ENCODE measurements at regions not wholly inside any gene's neighbourhood (a gene's known extent, or its start where the extent isn't known, plus 50 kb on each side); places are given as distances from the start of the nearest gene placed in this dataset.

DNA sequence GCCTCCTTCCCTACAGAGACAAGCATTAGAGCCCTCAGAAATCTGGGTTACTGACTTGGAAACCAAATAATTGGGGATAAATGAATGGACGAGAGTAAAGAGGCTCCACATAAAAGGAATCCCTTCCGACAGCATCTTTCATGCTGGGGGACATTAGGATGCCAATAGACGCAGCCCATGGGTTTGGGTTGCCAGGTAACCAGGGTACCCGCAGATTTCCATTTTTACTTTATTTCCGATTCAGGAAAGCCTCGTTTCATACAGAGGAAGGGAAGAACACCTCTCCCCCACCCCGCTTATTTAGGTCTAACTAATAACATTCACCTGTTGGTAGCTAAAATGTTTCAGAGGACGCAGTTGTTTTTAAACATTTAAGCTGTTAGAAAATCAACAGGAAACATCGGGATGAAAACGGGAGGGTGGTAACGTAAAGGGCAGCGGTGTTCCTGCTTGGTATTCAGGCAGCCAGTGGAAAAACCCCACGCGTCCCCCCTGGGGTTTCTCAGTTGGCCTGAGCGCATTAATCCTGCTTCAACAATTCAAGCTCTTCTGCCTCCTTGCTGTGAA, 179.5 kb downstream of the YTHDC2 start:
- H3K27ac Mint-ChIP-seq (ENCODE audit: low read depth, unreplicated experiment) = no peak overlapping the region
- H3K4me1 Mint-ChIP-seq (ENCODE audit: insufficient read depth, unreplicated experiment) = no peaks in the 10 kb centered on the region
- intact Hi-C loops (cut with micrococcal nuclease) = no loop called here
- no peak overlapping the region for H3K4me3 Mint-ChIP-seq (ENCODE audit: unreplicated experiment)
- no peak for DNase-seq (ENCODE audit: unreplicated experiment)
- ChIA-PET CTCF (interaction anchor here (0.6 kb wide), 1 partner anchor 13 kb away, joined by 3 read pairs; no protein-coding TSS in a partner anchor), POLR2A (no interaction called here)
- H3K36me3 Mint-ChIP-seq (ENCODE audit: insufficient read depth, unreplicated experiment) = no peaks in the 10 kb centered on the region
- no peaks in the 10 kb centered on the region for H3K9me3 Mint-ChIP-seq (ENCODE audit: unreplicated experiment)
- no TSS peak for BruUV-seq (replicated peaks)
- H3K27me3 Mint-ChIP-seq (ENCODE audit: insufficient read depth, unreplicated experiment) = peaks cover 69% of the 10 kb centered on the region
- no peak for TF ChIP-seq CTCF (IDR thresholded peaks at IDR 0.05; ENCODE audit: unreplicated experiment)

GRCh38 chr5:113693701-113694100, 180.2 kb downstream of the YTHDC2 start:
- no peak for TF ChIP-seq CTCF (IDR thresholded peaks at IDR 0.05; ENCODE audit: unreplicated experiment)
- intact Hi-C loops (cut with micrococcal nuclease) = no loop called here
- no peak for DNase-seq (ENCODE audit: unreplicated experiment)
- Mint-ChIP-seq H3K36me3 (ENCODE audit: insufficient read depth, unreplicated experiment) (no peaks in the 10 kb centered on the region), H3K4me1 (ENCODE audit: insufficient read depth, unreplicated experiment) (no peaks in the 10 kb centered on the region), H3K9me3 (ENCODE audit: unreplicated experiment) (no peaks in the 10 kb centered on the region), H3K27ac (ENCODE audit: low read depth, unreplicated experiment) (no peak overlapping the region), H3K27me3 (ENCODE audit: insufficient read depth, unreplicated experiment) (peaks cover 67% of the 10 kb centered on the region), H3K4me3 (ENCODE audit: unreplicated experiment) (no peak overlapping the region)
- POLR2A ChIA-PET = no interaction called here
- BruUV-seq (replicated peaks) = no TSS peak
- CTCF ChIA-PET = interaction anchor here (0.6 kb wide), 1 partner anchor 13 kb away, joined by 3 read pairs; no protein-coding TSS in a partner anchor

DNA sequence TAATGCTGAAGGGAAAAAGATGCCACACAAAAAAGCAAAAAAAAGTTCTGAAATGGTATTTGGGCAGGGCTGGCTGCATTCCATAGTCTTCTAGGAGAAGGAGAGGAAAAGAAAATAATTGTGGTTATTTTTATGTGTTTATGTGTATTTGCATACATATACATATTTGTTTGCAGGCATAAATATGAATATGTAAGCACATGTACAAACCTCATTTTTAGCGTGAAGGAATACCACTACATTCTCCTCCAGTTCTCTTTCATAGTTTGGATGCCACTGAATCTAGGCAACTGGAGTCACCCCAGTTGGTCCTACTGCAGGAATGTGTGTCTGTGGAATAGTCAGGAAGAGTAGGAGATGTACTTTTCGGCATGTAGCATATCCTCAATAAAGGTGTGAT, 181.1 kb downstream of the YTHDC2 start:
- no peak overlapping the region for H3K4me3 Mint-ChIP-seq (ENCODE audit: unreplicated experiment)
- peaks cover 59% of the 10 kb centered on the region for H3K27me3 Mint-ChIP-seq (ENCODE audit: insufficient read depth, unreplicated experiment)
- no peaks in the 10 kb centered on the region for H3K36me3 Mint-ChIP-seq (ENCODE audit: insufficient read depth, unreplicated experiment)
- intact Hi-C loops (cut with micrococcal nuclease) = no loop called here
- DNase-seq (ENCODE audit: unreplicated experiment) = no peak
- POLR2A ChIA-PET = no interaction called here
- no peaks in the 10 kb centered on the region for H3K4me1 Mint-ChIP-seq (ENCODE audit: insufficient read depth, unreplicated experiment)
- TF ChIP-seq CTCF (IDR thresholded peaks at IDR 0.05; ENCODE audit: unreplicated experiment) = no peak
- CTCF ChIA-PET = interaction anchor here (1.2 kb wide), 1 partner anchor 30 kb away, joined by 4 read pairs; no protein-coding TSS in a partner anchor
- H3K27ac Mint-ChIP-seq (ENCODE audit: low read depth, unreplicated experiment) = no peak overlapping the region
- BruUV-seq (replicated peaks) = no TSS peak
- no peaks in the 10 kb centered on the region for H3K9me3 Mint-ChIP-seq (ENCODE audit: unreplicated experiment)

GRCh38 chr5:113703266-113703665, 189.8 kb downstream of the YTHDC2 start:
- H3K36me3 Mint-ChIP-seq (ENCODE audit: insufficient read depth, unreplicated experiment) = no peaks in the 10 kb centered on the region
- H3K9me3 Mint-ChIP-seq (ENCODE audit: unreplicated experiment) = no peaks in the 10 kb centered on the region
- no TSS peak for BruUV-seq (replicated peaks)
- intact Hi-C loops (cut with micrococcal nuclease) = no loop called here
- no peak overlapping the region for H3K4me3 Mint-ChIP-seq (ENCODE audit: unreplicated experiment)
- CTCF ChIA-PET = no interaction called here
- H3K27me3 Mint-ChIP-seq (ENCODE audit: insufficient read depth, unreplicated experiment) = peaks cover under 1% of the 10 kb centered on the region
- TF ChIP-seq CTCF (IDR thresholded peaks at IDR 0.05; ENCODE audit: unreplicated experiment) = no peak
- H3K4me1 Mint-ChIP-seq (ENCODE audit: insufficient read depth, unreplicated experiment) = no peaks in the 10 kb centered on the region
- DNase-seq (ENCODE audit: unreplicated experiment) = no peak
- POLR2A ChIA-PET = no interaction called here
- H3K27ac Mint-ChIP-seq (ENCODE audit: low read depth, unreplicated experiment) = no peak overlapping the region
